ENCODE measurements at regions not wholly inside any gene's neighbourhood (a gene's known extent, or its start where the extent isn't known, plus 50 kb on each side); places are given as distances from the start of the nearest gene placed in this dataset.
A peak's percentile ranks its signal among the peaks of the same experiment; 100 is the strongest.

DNA sequence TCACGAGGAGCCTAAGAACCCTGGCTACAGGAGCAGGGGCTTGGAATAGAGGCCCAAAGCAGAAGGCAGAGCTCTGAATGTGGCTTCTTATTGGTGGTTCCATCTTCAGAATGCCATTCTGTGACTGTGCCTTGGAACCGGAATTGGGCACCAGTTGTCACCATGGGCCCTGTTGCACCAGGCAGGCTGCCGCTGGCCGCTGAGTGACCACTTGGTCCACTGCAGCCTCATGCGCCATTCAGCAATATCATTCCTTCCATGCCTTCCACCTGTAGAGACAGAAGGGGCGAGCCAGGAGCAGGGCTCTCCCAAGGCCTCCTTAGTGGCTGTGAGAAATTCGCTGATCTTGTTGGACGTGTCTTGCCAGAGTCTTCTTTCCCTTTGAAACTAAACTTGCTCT is 270.3 kb upstream of the CHD6 start:
- TF ChIP-seq FOXP2 (optimal IDR thresholded peaks at IDR 0.05; ENCODE audit: control extremely low read depth, extremely low read length, insufficient read depth), result no peak
- TF ChIP-seq EZH2 (IDR thresholded peaks at IDR 0.05), result no peak
- no peak for TF ChIP-seq POLR2AphosphoS5 (IDR thresholded peaks at IDR 0.05; ENCODE audit: borderline replicate concordance, low read depth, low read length)
- H3K9ac ChIP-seq (ENCODE audit: insufficient read length), result no peak overlapping the region

DNA sequence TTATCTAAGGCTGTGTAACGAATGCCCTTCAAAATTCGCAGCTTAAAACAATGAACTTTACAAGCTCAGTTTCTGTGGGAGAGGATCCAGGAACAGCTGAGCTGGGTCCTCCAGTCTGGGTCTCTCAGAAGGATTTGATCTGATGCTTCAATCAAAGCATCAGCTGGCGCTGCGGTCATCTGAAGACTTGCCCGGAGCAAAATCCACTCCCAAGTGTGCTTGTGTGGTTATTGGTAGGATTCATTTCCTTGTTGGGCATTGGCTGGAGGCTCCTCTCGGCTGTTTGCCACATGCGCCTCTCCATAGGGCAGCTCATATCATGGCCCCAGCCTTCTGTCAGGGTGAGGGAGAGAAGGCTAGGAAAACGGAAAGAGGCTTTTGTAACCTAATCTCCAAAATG is 269.3 kb upstream of the CHD6 start:
- no peak overlapping the region for H3K9ac ChIP-seq (ENCODE audit: insufficient read length)
- no peaks in the 10 kb centered on the region for H3K36me3 ChIP-seq (ENCODE audit: insufficient read depth, low read length)
- no peak for DNase-seq (ENCODE audit: low read depth, low spot score)
- no peaks in the 10 kb centered on the region for H3K9me3 ChIP-seq (ENCODE audit: low read depth, low read length)
- no peak overlapping the region for H3K27ac ChIP-seq
- no peak for TF ChIP-seq FOXP2 (optimal IDR thresholded peaks at IDR 0.05; ENCODE audit: control extremely low read depth, extremely low read length, insufficient read depth)
- TF ChIP-seq POLR2AphosphoS5 (IDR thresholded peaks at IDR 0.05; ENCODE audit: borderline replicate concordance, low read depth, low read length), result no peak
- no peak for TF ChIP-seq EZH2 (IDR thresholded peaks at IDR 0.05)
- H3K4me3 ChIP-seq, result no peak overlapping the region

More for the DNA sequence above, 270.3 kb upstream of the CHD6 start:
- no peak overlapping the region for H3K27ac ChIP-seq
- H3K9me3 ChIP-seq (ENCODE audit: low read depth, low read length), result no peaks in the 10 kb centered on the region
- no peaks in the 10 kb centered on the region for H3K36me3 ChIP-seq (ENCODE audit: insufficient read depth, low read length)
- H3K4me3 ChIP-seq, result no peak overlapping the region
- no peak for DNase-seq (ENCODE audit: low read depth, low spot score)

DNA sequence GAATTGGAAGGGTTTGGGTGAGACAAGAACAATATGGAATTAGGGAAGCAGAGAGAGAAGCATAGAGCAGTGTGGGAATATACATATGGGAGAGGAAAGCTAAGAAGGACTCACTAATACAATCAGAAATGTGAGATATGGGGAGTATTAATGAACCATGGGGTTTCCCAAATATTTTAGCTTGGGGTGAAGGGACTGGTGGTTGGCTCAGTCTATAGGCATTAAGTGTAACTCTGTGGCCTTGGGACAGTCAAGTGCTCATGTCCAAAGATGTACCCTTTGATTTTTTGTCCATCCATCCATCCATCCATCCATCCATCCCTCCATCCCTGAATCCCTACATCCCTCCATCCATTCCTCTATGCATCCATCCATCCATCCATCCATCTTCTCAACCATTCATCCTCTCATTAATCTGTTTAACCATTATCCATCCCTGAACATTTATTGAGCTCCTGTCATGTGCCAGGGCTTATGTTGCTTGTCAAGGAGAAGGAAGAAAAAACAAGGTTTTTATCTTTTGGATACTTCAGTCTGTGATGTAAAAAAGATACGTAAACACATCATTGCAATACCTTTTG is 263.4 kb upstream of the CHD6 start:
- H3K9ac ChIP-seq (ENCODE audit: insufficient read length), result no peak overlapping the region
- H3K36me3 ChIP-seq (ENCODE audit: insufficient read depth, low read length), result no peaks in the 10 kb centered on the region
- no peaks in the 10 kb centered on the region for H3K9me3 ChIP-seq (ENCODE audit: low read depth, low read length)
- H3K4me3 ChIP-seq, result no peak overlapping the region
- no peak for TF ChIP-seq POLR2AphosphoS5 (IDR thresholded peaks at IDR 0.05; ENCODE audit: borderline replicate concordance, low read depth, low read length)
- no peak for TF ChIP-seq EZH2 (IDR thresholded peaks at IDR 0.05)
- TF ChIP-seq FOXP2 (optimal IDR thresholded peaks at IDR 0.05; ENCODE audit: control extremely low read depth, extremely low read length, insufficient read depth), result no peak
- no peak for DNase-seq (ENCODE audit: low read depth, low spot score)
- H3K27ac ChIP-seq, result no peak overlapping the region

DNA sequence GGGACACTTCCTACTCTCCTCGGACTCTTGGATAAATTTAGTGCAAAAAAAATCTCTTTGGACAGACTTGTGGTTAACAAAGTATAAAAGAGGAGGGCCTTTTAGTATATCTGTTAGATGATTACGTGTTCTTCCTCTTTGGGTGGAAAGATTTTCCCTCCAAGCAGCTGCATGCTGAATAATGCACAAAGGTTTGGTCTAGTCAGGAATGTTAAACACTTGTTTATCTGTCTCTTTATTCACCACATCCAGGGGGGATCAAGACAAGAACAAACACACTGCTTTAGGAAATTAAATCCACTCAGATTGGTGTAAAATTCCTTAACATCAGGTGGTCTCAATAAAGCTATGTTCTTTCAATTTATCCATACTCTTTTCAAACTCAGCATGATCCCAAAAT is 260.9 kb upstream of the CHD6 start:
- Histone ChIP-seq H3K9ac (ENCODE audit: insufficient read length) (no peak overlapping the region), H3K4me3 (no peak overlapping the region), H3K9me3 (ENCODE audit: low read depth, low read length) (no peaks in the 10 kb centered on the region), H3K27ac (no peak overlapping the region), H3K36me3 (ENCODE audit: insufficient read depth, low read length) (no peaks in the 10 kb centered on the region)
- DNase-seq (ENCODE audit: low read depth, low spot score), result no peak
- TF ChIP-seq EZH2 (IDR thresholded peaks at IDR 0.05) (no peak), FOXP2 (optimal IDR thresholded peaks at IDR 0.05; ENCODE audit: control extremely low read depth, extremely low read length, insufficient read depth) (no peak), POLR2AphosphoS5 (IDR thresholded peaks at IDR 0.05; ENCODE audit: borderline replicate concordance, low read depth, low read length) (no peak)

DNA sequence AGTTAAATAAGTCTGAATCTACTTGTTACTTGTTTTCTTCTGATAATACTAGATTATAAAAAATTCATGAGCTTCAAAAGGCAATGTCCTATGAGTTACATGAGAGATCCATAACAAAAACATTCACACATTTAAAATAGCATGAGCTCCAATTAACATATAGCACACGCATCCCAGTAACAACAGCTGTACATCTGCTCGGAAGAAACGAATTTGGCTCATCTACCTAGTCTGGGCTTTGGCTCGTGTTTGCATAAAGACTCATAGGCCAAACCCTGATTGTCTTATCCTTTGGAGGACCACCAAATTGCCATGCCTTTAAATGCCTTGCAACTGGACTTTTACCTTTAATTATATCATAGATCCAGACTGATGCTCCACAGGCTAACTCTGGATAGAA is 259.7 kb upstream of the CHD6 start:
- Histone ChIP-seq H3K9ac (ENCODE audit: insufficient read length) (no peak overlapping the region), H3K9me3 (ENCODE audit: low read depth, low read length) (no peaks in the 10 kb centered on the region), H3K4me3 (no peak overlapping the region), H3K36me3 (ENCODE audit: insufficient read depth, low read length) (no peaks in the 10 kb centered on the region), H3K27ac (no peak overlapping the region)
- no peak for DNase-seq (ENCODE audit: low read depth, low spot score)
- TF ChIP-seq FOXP2 (optimal IDR thresholded peaks at IDR 0.05; ENCODE audit: control extremely low read depth, extremely low read length, insufficient read depth) (no peak), POLR2AphosphoS5 (IDR thresholded peaks at IDR 0.05; ENCODE audit: borderline replicate concordance, low read depth, low read length) (no peak), EZH2 (IDR thresholded peaks at IDR 0.05) (no peak)

DNA sequence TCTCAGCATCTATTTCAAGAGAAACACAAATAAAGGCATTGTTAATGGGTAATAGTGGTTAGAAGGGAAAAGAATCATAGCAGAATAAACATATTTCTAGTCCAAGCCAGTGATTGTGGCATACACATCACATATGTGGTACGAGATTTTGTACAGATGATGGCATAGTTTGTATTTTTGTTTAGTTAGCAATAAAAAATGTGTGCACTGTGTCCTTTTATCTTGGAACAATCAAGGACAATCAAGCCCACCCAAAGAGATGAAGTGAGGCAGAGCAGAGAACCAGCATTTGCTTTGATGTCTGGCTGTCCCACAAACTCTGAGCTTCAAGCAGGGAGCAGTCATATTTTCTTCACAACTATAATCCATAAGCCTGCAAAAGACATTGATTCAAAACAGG is 256.5 kb upstream of the CHD6 start:
- no peak overlapping the region for H3K9ac ChIP-seq (ENCODE audit: insufficient read length)
- TF ChIP-seq FOXP2 (optimal IDR thresholded peaks at IDR 0.05; ENCODE audit: control extremely low read depth, extremely low read length, insufficient read depth), result no peak
- TF ChIP-seq EZH2 (IDR thresholded peaks at IDR 0.05), result no peak
- no peak for TF ChIP-seq POLR2AphosphoS5 (IDR thresholded peaks at IDR 0.05; ENCODE audit: borderline replicate concordance, low read depth, low read length)
- no peak overlapping the region for H3K27ac ChIP-seq
- no peak for DNase-seq (ENCODE audit: low read depth, low spot score)
- no peak overlapping the region for H3K4me3 ChIP-seq
- no peaks in the 10 kb centered on the region for H3K9me3 ChIP-seq (ENCODE audit: low read depth, low read length)
- H3K36me3 ChIP-seq (ENCODE audit: insufficient read depth, low read length), result no peaks in the 10 kb centered on the region

DNA sequence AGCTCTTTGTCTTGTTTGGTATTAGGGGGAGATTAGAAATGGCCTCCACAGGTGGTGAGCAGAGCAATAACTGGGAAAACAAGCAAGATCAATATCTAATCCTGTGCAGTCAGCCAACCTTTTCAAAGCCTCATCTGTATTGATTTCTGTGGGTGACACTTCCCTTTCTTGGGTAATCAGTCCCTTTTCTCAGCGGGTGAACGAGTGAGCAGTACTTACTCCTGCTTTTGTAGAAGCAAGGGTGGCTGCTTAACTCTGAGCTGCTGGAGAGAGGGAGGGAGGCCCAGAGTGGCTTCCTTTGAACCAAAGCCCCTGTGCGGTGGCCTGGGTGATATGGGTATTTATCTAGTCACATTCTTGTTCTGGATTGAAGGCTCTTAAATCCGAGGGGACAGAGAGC is 254.8 kb upstream of the CHD6 start:
- Histone ChIP-seq H3K9me3 (ENCODE audit: low read depth, low read length) (no peaks in the 10 kb centered on the region; the same call in 1 of the 2 replicates), H3K27ac (0 out of 2 replicates have a peak overlapping the region, but pooled peaks have one; percentile 17), H3K36me3 (ENCODE audit: insufficient read depth, low read length) (no peaks in the 10 kb centered on the region), H3K9ac (ENCODE audit: insufficient read length) (no peak overlapping the region), H3K4me3 (no peak overlapping the region)
- no peak for DNase-seq (ENCODE audit: low read depth, low spot score)
- TF ChIP-seq POLR2AphosphoS5 (IDR thresholded peaks at IDR 0.05; ENCODE audit: borderline replicate concordance, low read depth, low read length) (no peak), EZH2 (IDR thresholded peaks at IDR 0.05) (no peak), FOXP2 (optimal IDR thresholded peaks at IDR 0.05; ENCODE audit: control extremely low read depth, extremely low read length, insufficient read depth) (no peak)

DNA sequence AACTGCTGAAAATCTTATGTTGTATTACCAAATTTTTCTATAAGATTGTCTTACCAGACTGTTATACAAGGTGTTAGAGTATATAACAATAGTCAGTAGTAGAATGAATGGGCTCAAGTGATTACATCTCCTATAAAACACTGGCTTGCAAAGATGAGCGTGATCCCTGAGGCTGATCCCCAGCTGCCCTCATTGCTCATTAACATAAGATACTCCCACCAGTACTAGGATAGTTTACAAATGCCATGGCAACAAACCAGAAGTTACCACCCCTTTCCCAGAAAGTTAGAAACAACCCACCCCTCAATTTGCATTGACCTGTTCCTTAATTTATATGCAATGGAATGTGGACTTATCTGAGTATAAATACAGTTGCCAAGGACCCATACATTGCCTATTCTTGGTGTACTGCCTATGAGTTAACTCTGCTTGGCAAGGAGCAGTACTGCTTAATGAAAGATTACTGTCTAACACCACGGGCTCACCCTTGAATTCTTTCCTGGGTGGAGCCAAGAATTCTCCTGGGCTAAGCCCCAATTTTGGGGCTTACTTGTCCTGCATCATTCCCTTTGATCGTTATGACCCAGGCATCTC is 252.8 kb upstream of the CHD6 start:
- Histone ChIP-seq H3K9me3 (ENCODE audit: low read depth, low read length) (no peaks in the 10 kb centered on the region; the same call in 1 of the 2 replicates), H3K9ac (ENCODE audit: insufficient read length) (no peak overlapping the region), H3K4me3 (no peak overlapping the region), H3K27ac (peak overlapping the region; percentile 56), H3K36me3 (ENCODE audit: insufficient read depth, low read length) (no peaks in the 10 kb centered on the region)
- DNase-seq (ENCODE audit: low read depth, low spot score), result peak; percentile 51
- no peak for TF ChIP-seq POLR2AphosphoS5 (IDR thresholded peaks at IDR 0.05; ENCODE audit: borderline replicate concordance, low read depth, low read length)
- TF ChIP-seq EZH2 (IDR thresholded peaks at IDR 0.05), result no peak
- no peak for TF ChIP-seq FOXP2 (optimal IDR thresholded peaks at IDR 0.05; ENCODE audit: control extremely low read depth, extremely low read length, insufficient read depth)

Measured in SK-N-MC (cell line).